HG03460 (cell line): ENCODE measurements at regions not wholly inside any gene's neighbourhood (a gene's known extent, or its start where the extent isn't known, plus 50 kb on each side); places are given as distances from the start of the nearest gene placed in this dataset.
"Not testable (repeated sequence)": the region's sequence is repeated elsewhere in the genome, so short reads cannot be mapped to it uniquely, and the experiment has no call there.

Source experiments
- ATAC-seq: cut with Tn5 transposase; IDR thresholded peaks from one replicate; pipeline ENCODE4 v1.9.1; 2021; ENCODE audit not compliant: unreplicated experiment

- not testable (repeated sequence) for ATAC-seq
Measured at GRCh38 chr2:188036786-188037185, 254.9 kb upstream of the GULP1 start.

DNA sequence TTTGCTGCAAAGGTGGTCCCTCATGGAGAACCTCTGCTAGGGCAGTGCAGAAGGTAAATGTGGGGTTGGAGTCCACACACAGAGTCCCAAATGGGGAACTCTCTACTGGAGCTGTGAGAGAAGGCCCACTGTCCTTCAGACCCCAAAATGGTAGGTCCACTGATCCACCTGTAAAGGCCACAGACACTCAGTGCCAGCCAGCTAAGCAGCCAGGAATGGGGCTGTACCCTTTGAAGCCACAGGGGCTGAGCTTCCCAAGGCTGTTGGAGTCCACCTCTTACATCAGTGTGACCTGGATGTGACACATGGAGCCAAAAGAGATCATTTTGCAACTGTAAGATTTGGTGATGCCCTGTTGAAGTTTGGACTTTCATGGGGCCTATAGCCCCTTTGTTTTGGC is 252.4 kb upstream of the GULP1 start:
- no peak for ATAC-seq

- no peak for ATAC-seq
Measured at GRCh38 chr2:188042412-188042811, 249.3 kb upstream of the GULP1 start.

GRCh38 chr2:188045016-188045415 is 246.7 kb upstream of the GULP1 start:
- ATAC-seq = no peak

- no peak for ATAC-seq
Measured at GRCh38 chr2:188046437-188046836, 245.2 kb upstream of the GULP1 start.

- no peak for ATAC-seq
Measured at GRCh38 chr2:188047735-188048134, 243.9 kb upstream of the GULP1 start.

GRCh38 chr2:188050726-188051125 is 240.9 kb upstream of the GULP1 start:
- no peak for ATAC-seq

DNA sequence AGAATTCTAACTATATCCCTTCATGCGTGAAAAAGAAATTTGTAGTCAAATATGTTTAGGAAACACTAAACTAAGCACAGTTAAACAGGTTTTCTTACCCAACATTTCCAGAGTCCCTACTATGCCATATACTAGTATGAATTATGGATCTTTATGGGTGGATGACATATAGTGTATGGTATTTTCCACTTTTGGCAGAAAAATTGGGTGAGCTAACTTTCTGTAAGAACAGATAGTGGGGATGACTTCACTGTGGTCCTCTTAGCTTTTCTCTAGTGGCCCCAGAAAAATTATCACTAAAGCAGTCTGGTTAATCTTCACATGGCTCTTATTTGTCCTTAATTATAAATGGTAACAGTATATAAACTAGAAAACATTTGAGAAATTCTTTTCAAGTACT is 240.0 kb upstream of the GULP1 start:
- no peak for ATAC-seq

DNA sequence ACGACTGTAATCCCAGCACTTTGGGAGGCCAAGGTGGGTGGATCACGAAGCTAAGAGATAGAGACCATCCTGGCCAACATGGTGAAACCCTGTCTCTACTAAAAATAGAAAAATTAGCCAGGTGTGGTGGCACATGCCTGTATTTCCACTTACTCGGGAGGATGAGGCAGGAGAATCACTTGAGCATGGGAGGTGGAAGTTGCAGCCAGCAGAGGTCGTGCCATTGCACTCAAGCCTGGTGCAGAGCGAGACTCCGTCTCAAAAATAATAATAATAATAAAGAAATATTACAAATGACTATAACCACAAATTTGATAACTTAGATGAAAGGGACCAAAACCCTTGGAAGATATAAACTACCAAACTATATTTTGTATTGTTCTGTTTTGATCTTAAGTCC is 226.3 kb upstream of the GULP1 start:
- ATAC-seq = no peak

- ATAC-seq = no peak
Measured at GRCh38 chr2:188068093-188068492, 223.6 kb upstream of the GULP1 start.

GRCh38 chr2:188076149-188077056 is 215.3 kb upstream of the GULP1 start:
- ATAC-seq = no peak

- no peak for ATAC-seq
Measured at GRCh38 chr2:188077757-188078156, 213.9 kb upstream of the GULP1 start.

DNA sequence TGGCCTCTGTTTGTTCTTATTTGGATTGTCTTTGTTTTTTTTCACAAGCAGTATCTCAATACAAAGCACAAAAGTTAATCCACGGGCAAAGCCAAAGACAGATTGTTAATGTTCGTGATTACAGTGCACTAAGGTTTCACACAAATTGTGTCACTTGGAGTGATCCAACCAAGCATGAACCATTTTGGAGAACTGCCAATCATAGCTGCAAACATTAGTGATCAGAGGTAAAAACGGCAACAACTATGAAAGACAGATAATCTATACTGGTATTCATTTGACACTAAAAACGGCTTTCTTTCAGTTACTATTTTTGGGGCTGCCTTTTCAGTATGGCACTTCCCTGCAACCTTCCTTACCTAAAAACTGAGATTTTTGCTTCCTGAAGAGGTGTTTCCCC is 213.1 kb upstream of the GULP1 start:
- ATAC-seq = no peak

DNA sequence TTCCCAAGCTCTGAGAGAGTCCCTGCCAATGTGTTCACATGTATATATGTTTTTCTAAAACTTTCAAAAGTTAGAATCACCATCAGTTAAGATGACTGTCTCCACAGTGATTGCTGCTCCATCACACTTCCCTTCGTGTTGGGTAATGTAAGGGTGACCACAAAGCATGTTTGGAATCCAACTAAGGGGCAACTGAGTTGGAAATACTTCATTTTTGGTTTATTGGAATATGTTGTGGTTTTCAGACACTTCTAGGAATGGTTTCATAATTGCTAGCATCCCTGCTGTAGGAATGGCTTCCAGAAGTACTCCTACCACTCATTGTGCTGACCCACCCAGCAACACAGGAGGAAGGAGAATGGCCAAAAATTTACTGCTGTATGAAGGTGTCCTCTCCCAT is 212.5 kb upstream of the GULP1 start:
- no peak for ATAC-seq

- ATAC-seq = no peak
Measured at GRCh38 chr2:188085421-188085820, 206.3 kb upstream of the GULP1 start.

- no peak for ATAC-seq
Measured at GRCh38 chr2:188089901-188090300, 201.8 kb upstream of the GULP1 start.

- ATAC-seq = no peak
Measured at GRCh38 chr2:188091220-188091619, 200.5 kb upstream of the GULP1 start.

DNA sequence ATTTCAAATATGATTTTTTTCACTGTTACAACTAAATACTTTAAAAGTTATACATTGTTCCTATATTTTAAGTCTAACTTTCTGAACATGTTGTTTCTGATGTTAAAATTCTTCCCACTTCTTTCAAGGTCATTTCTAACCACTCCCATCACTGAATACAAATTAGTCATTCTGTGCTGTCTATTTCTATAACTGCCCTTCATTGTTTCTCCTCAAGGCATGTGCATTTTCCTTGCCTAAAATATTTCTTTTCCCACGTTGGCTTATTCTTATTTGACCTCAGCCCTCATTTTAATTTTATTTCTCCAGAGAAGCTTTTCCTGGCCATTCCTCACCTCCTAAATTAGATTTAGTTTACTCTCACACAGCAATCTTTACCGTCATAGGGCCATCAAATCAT is 198.9 kb upstream of the GULP1 start:
- no peak for ATAC-seq

- no peak for ATAC-seq
Measured at GRCh38 chr2:188096910-188097309, 194.8 kb upstream of the GULP1 start.

DNA sequence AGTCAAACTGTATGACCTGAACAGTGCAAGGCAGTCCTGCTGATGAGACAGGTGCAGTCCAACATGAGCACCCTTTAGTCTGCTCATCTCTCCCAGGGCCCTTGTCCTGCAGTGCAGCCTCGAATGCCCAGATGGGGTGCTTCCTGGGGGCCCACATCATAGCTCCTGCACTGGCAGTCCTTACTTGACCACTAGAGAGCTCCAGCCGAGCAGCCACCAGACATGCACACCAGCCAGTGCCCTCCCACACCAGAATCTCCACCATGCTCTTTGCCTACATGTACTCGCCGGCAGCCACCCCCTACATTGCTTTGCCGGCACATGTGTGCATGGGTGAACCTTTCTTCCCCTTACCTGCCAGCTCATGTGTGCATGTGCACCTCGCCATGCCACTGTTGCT is 188.8 kb upstream of the GULP1 start:
- ATAC-seq = no peak

GRCh38 chr2:188114014-188114413 is 177.7 kb upstream of the GULP1 start:
- ATAC-seq = no peak

DNA sequence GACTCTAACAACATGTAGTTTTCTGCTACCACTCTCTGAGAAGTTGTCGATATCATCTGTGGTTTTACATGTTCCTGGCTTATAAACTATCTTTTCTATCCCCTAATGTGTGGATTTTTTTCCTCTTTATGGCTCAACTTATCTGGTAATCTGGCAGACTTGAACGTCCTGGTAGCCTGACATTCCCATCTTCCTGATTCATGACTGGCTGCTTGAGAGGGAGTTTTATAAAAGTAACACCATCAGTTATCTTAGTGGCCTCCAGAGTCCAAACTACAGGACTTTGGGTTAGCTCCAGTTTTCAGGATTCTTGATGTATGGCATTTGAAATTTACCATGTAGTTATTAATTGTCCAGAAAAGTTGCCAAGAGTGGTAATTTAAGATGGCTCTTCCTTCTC is 174.0 kb upstream of the GULP1 start:
- ATAC-seq = no peak

DNA sequence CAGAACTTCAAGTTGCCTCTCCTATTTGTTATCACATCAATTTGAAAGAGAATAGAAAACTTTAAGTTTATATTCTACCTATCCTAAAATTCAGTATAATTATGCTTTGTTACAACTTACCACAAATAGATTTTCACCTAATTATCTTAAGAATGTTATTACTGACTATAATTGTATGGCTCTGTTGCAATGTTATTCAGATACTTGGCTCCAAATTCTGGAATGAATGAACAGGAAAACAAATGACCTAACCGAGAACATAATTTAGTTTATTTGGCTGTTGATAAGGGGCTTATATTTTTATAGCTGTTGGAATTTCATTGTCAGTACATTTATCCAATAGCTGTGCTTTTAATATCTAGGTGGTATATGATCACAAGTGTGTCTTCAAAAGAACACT is 173.2 kb upstream of the GULP1 start:
- no peak for ATAC-seq
